Omental fat pad (tissue), 3 donors: ENCODE measurements at regions not wholly inside any gene's neighbourhood (a gene's known extent, or its start where the extent isn't known, plus 50 kb on each side); places are given as distances from the start of the nearest gene placed in this dataset.

Experiments used
- ATAC-seq: fragments of 150-250 bp; one replicate; pipeline ENCODE4 v1.9.1; 2016; ENCODE audit warnings: mild to moderate bottlenecking, moderate library complexity; ENCODE audit not compliant: low FRiP score
- DNase-seq: peaks from one replicate; pipeline ENCODE4 v3.0.0-alpha.2; 2019; ENCODE audit warnings: low spot score
- CTCF ChIP-seq, 3 donors: fragments of 450-650 bp; IDR thresholded peaks; one replicate each; pipeline ENCODE4 v1.5.1; 2016 to 2017; ENCODE audit warnings: antibody characterized with exemption in 3 of 3, mild to moderate bottlenecking in 3 of 3, moderate library complexity in 2 of 3

DNA sequence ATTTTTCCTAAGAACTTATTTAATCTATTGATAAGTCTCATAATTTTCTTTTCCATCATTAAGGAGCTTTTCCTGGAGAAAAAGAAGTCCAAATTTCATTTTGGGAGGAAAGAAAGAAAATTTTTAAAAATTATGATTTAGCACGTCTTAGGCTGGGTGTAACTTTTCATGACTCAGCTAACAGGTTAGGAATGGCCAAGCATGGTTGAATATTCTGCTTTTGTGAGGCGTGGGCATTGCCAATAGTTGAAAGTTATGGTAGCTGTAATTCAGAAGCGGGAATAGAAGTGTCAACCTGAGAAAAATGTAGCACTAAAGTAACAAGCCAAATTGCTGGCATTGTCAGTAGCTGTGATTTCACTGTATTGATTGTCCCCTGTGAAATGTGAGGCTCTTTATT lies 77.2 kb upstream of the ARID1B start:
- no peak for ATAC-seq
- no peak for TF ChIP-seq CTCF (IDR thresholded peaks at IDR 0.05)
- DNase-seq = no peak

DNA sequence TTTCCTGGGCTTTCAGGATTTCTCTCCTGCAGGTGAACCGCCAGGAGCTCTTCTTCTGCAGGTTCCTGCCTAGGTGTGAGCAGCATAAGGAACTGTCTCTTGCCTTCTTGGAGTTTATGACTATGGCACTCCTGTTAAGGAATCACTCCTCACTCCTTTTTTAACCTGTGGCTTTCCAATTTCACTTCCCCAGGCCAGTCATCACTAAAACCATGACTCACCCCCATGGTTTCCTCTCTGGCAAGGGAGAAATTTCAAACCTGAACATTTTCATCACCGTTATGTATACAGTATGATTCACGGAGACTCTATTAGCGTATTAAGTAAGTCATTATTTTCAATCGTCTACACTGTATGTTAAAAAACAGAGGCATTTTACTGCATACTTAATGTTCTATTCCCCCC lies 78.2 kb upstream of the ARID1B start:
- no peak for DNase-seq
- TF ChIP-seq CTCF (IDR thresholded peaks at IDR 0.05) = no peak
- ATAC-seq = no peak

DNA sequence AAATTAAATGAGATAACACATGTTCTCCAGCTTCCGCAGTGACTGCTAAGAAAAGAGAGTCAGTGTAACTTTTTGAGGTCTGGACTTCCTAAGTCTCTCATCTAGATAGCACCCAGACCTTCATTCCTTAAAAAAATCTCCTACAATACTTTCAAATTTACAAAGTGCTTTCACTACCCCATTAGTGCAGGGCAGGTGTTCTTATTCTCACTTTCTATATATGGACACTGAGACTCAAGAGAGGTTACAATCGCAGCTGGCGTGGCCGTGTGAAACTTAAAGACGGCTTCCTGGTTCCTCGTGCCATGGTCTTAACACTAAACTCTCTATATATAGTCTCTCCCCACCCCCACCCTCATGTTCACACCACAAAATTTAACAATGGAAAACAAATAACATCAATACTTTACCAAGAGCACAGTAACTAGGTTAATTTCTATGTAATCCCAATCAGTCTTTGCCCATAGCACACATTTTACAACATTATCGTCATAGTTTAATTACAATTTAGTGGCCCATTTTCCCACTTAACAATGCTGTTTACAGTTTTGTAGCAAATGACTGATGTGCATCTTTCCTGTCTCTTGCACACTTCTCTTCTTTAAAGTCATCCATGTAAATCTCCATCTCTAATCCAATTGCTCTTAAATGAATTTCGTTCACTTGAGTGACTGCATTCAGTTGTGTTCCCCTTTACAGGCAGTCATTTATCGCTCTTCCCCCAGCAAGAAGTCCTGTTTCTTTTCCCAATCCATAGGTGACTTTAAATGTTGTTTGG lies 78.8 kb upstream of the ARID1B start:
- TF ChIP-seq CTCF (IDR thresholded peaks at IDR 0.05) = no peak
- DNase-seq (no peak), ATAC-seq (no peak)

DNA sequence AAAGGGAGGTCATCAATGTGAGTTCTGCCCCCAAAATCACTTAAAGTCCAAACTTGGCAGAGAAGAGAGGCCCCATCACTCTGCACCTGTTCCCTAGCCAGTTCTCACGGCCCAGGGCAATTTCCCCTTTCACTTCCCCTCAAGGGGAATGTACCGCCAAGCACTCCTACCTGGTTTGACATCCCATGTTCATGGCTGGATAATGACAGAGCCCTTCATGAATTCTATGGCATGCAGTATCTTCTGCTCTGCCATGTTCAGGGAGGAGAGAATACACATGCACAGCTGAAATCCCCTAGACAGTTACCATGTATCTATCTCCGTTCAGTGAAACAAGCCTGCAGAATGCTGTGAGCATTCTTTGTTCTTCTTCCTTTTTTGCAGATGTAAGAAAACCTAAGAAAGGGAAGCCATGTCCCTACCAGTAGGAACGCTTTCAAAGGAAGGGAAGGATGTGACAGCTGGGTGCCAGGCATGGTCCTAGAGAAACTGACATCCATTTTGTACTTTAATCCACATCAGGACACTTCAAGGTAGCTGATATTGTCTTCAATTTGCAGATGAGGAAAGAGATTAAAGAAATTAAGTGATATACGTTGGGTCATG lies 79.8 kb upstream of the ARID1B start:
- TF ChIP-seq CTCF (IDR thresholded peaks at IDR 0.05) = no peak
- DNase-seq (no peak), ATAC-seq (no peak)

- ATAC-seq (no peak), DNase-seq (no peak)
- no peak for TF ChIP-seq CTCF (IDR thresholded peaks at IDR 0.05)
Measured at GRCh38 chr6:156695742-156696141, 81.4 kb upstream of the ARID1B start.

- ATAC-seq = no peak
- TF ChIP-seq CTCF (IDR thresholded peaks at IDR 0.05) = no peak
- no peak for DNase-seq
Measured at GRCh38 chr6:156694679-156695078, 82.5 kb upstream of the ARID1B start.

- ATAC-seq = no peak
- no peak for TF ChIP-seq CTCF (IDR thresholded peaks at IDR 0.05)
- no peak for DNase-seq
Measured at GRCh38 chr6:156691018-156691417, 86.2 kb upstream of the ARID1B start.
